ENCODE measurements at regions not wholly inside any gene's neighbourhood (a gene's known extent, or its start where the extent isn't known, plus 50 kb on each side); places are given as distances from the start of the nearest gene placed in this dataset.

GRCh38 chr1:116203920-116204319 lies 92.7 kb downstream of the MAB21L3 start:
- TF ChIP-seq, protein P1, sequence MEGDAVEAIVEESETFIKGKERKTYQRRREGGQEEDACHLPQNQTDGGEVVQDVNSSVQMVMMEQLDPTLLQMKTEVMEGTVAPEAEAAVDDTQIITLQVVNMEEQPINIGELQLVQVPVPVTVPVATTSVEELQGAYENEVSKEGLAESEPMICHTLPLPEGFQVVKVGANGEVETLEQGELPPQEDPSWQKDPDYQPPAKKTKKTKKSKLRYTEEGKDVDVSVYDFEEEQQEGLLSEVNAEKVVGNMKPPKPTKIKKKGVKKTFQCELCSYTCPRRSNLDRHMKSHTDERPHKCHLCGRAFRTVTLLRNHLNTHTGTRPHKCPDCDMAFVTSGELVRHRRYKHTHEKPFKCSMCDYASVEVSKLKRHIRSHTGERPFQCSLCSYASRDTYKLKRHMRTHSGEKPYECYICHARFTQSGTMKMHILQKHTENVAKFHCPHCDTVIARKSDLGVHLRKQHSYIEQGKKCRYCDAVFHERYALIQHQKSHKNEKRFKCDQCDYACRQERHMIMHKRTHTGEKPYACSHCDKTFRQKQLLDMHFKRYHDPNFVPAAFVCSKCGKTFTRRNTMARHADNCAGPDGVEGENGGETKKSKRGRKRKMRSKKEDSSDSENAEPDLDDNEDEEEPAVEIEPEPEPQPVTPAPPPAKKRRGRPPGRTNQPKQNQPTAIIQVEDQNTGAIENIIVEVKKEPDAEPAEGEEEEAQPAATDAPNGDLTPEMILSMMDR (IDR thresholded peaks at IDR 0.05), result no peak
- no peak for TF ChIP-seq EZH2 (IDR thresholded peaks at IDR 0.05; ENCODE audit: borderline replicate concordance, insufficient read depth, low read depth, low read length, poor library complexity, severe bottlenecking)
